Osteoblast (primary cell): ENCODE measurements at regions not wholly inside any gene's neighbourhood (a gene's known extent, or its start where the extent isn't known, plus 50 kb on each side); places are given as distances from the start of the nearest gene placed in this dataset.
A peak's percentile ranks its signal among the peaks of the same experiment; 100 is the strongest.

Experiments used
- DNase-seq: peaks from one replicate; pipeline ENCODE4 v3.0.0; 2011; ENCODE audit warnings: low spot score, mixed read lengths; ENCODE audit not compliant: insufficient read length; ENCODE audit errors: missing footprints
- H2AFZ ChIP-seq: 2 replicates; pipeline ENCODE4 v1.6.0; 2011; ENCODE audit warnings: mild to moderate bottlenecking, low read length
- H3K27ac ChIP-seq: 2 replicates; pipeline ENCODE4 v1.5.1; 2011; ENCODE audit warnings: mild to moderate bottlenecking, low read depth, low read length, moderate library complexity
- H3K27me3 ChIP-seq: 2 replicates; pipeline ENCODE4 v1.6.0; 2012; ENCODE audit warnings: mild to moderate bottlenecking, control low read depth, inconsistent platforms, low read length, moderate library complexity; ENCODE audit not compliant: insufficient read depth
- H3K36me3 ChIP-seq: 2 replicates; pipeline ENCODE4 v1.5.1; 2011; ENCODE audit warnings: mild to moderate bottlenecking, low read length, control low read depth, moderate library complexity; ENCODE audit not compliant: insufficient read depth
- H3K4me1 ChIP-seq: 2 replicates; pipeline ENCODE4 v1.5.1; 2011; ENCODE audit warnings: mild to moderate bottlenecking, low read length, control low read depth, moderate library complexity; ENCODE audit not compliant: insufficient read depth
- H3K4me2 ChIP-seq: 2 replicates; pipeline ENCODE4 v1.6.0; 2011; ENCODE audit warnings: mild to moderate bottlenecking, low read length; ENCODE audit not compliant: insufficient read depth
- H3K4me3 ChIP-seq: fragments of 200-600 bp; sonication (generic); 3 replicates; pipeline ENCODE4 v1.5.1; 2012; ENCODE audit warnings: mild to moderate bottlenecking, low read length, inconsistent platforms; ENCODE audit not compliant: insufficient read depth
- H3K79me2 ChIP-seq: 2 replicates; pipeline ENCODE4 v1.6.0; 2012; ENCODE audit warnings: mild to moderate bottlenecking, low read length, control low read depth, inconsistent platforms; ENCODE audit not compliant: insufficient read depth
- H3K9me3 ChIP-seq: 2 replicates; pipeline ENCODE4 v1.5.1; 2011; ENCODE audit warnings: low read depth, low read length, control low read depth
- H4K20me1 ChIP-seq: 2 replicates; pipeline ENCODE4 v1.6.0; 2012; ENCODE audit warnings: mild to moderate bottlenecking, low read length, control low read depth; ENCODE audit not compliant: insufficient read depth
- TF ChIP-seq, protein P1 (sequence below): IDR thresholded peaks from 2 replicates; pipeline ENCODE4 v1.5.1; 2011; ENCODE audit warnings: mild to moderate bottlenecking, low read depth, low read length, moderate library complexity; ENCODE audit errors: extremely low read depth

DNA sequence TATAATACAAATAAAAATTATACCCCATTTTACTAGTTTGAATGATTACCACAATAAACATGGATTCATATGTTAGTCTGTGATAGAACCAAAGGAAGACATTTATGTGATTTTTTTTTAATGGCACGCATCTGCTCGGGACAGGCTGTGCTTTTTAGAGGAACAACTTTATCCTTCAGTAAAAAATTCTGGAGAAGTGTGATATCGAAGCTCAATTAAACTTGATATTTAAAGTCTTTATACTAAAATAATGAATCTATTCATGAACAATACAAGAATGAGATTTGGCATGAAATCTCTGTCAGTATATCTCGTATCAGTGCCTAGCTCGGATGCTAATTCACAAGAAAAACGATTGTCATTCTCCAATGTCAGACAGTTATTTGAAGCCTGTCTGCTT lies 230.8 kb upstream of the ZNF717 start:
- no peak for DNase-seq
- no peaks in the 10 kb centered on the region for H3K36me3 ChIP-seq
- H4K20me1 ChIP-seq: no peaks in the 10 kb centered on the region
- H3K27me3 ChIP-seq: no peaks in the 10 kb centered on the region
- TF ChIP-seq, protein P1, sequence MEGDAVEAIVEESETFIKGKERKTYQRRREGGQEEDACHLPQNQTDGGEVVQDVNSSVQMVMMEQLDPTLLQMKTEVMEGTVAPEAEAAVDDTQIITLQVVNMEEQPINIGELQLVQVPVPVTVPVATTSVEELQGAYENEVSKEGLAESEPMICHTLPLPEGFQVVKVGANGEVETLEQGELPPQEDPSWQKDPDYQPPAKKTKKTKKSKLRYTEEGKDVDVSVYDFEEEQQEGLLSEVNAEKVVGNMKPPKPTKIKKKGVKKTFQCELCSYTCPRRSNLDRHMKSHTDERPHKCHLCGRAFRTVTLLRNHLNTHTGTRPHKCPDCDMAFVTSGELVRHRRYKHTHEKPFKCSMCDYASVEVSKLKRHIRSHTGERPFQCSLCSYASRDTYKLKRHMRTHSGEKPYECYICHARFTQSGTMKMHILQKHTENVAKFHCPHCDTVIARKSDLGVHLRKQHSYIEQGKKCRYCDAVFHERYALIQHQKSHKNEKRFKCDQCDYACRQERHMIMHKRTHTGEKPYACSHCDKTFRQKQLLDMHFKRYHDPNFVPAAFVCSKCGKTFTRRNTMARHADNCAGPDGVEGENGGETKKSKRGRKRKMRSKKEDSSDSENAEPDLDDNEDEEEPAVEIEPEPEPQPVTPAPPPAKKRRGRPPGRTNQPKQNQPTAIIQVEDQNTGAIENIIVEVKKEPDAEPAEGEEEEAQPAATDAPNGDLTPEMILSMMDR: no peak
- H2AFZ ChIP-seq: no peak overlapping the region
- no peaks in the 10 kb centered on the region for H3K4me1 ChIP-seq
- H3K4me2 ChIP-seq: no peak overlapping the region
- no peaks in the 10 kb centered on the region for H3K9me3 ChIP-seq
- no peak overlapping the region for H3K4me3 ChIP-seq
- H3K79me2 ChIP-seq: no peaks in the 10 kb centered on the region
- no peak overlapping the region for H3K27ac ChIP-seq

DNA sequence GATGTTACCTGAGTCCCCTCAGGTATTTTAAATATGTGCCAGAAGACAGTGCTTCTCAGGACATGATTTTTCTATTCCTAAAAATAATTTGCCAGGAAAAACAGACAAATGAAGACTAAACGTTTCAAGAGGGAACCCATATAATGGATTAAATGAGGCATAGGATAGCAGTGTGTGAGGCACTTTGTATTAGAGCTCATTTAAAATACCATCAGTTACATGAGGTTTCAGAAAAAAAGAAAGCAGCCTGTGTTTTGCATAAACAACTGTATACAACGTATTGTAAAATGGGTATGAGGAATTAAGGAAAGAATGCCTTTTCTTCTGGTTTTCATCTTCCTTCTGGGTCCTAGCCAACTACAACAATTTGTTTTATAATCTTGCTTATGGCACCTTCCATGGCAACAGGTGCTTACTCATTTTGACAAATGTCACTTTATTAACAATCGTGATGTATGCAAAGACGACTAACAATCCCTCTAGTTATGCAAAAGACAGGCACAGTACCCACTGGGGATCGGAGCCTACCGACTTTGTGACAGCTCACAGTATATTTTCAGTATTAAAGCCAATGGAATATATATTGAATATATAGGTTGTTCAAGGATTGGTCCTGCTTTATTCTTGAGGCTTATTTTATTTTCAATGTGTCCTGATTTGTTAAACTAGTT lies 231.6 kb upstream of the ZNF717 start:
- no peaks in the 10 kb centered on the region for H3K4me1 ChIP-seq
- no peak overlapping the region for H3K27ac ChIP-seq
- no peak overlapping the region for H3K4me2 ChIP-seq
- H4K20me1 ChIP-seq: no peaks in the 10 kb centered on the region
- no peaks in the 10 kb centered on the region for H3K36me3 ChIP-seq
- no peak overlapping the region for H3K4me3 ChIP-seq
- H2AFZ ChIP-seq: no peak overlapping the region
- TF ChIP-seq, protein P1: no peak
- no peak for DNase-seq
- no peaks in the 10 kb centered on the region for H3K9me3 ChIP-seq
- H3K27me3 ChIP-seq: no peaks in the 10 kb centered on the region
- no peaks in the 10 kb centered on the region for H3K79me2 ChIP-seq

GRCh38 chr3:76021376-76021775 lies 236.0 kb upstream of the ZNF717 start:
- TF ChIP-seq, protein P1: no peak
- H3K27me3 ChIP-seq: no peaks in the 10 kb centered on the region
- H3K4me3 ChIP-seq: no peak overlapping the region
- no peaks in the 10 kb centered on the region for H3K9me3 ChIP-seq
- no peaks in the 10 kb centered on the region for H3K79me2 ChIP-seq
- H3K4me1 ChIP-seq: no peaks in the 10 kb centered on the region
- no peaks in the 10 kb centered on the region for H4K20me1 ChIP-seq
- no peak overlapping the region for H2AFZ ChIP-seq
- H3K36me3 ChIP-seq: no peaks in the 10 kb centered on the region
- H3K27ac ChIP-seq: no peak overlapping the region
- no peak overlapping the region for H3K4me2 ChIP-seq
- no peak for DNase-seq

DNA sequence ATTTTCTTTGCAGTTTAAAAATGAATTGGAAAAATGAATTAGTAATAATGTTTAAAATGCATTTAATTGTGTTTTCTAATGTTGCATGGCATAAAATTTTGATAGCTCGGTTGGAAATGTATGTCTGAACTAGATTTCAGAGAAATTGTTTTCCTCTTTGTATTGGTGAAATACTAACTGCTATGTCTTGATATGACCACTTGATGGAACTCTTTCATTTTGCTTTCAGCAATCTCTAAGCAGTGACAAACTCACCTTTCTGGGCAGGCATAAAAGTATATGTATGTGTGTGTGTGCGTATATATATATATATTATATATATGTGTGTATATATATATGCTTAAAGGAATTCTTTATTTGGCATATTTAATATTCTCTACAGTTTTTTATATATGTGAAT lies 239.3 kb upstream of the ZNF717 start:
- Histone ChIP-seq H3K4me1 (no peaks in the 10 kb centered on the region), H3K4me3 (no peak overlapping the region), H3K79me2 (no peaks in the 10 kb centered on the region), H3K36me3 (no peaks in the 10 kb centered on the region), H3K4me2 (no peak overlapping the region), H3K27ac (no peak overlapping the region), H2AFZ (no peak overlapping the region), H3K9me3 (no peaks in the 10 kb centered on the region), H3K27me3 (no peaks in the 10 kb centered on the region), H4K20me1 (no peaks in the 10 kb centered on the region)
- TF ChIP-seq, protein P1: peak; percentile 28
- DNase-seq: no peak
